ENCODE measurements at regions not wholly inside any gene's neighbourhood (a gene's known extent, or its start where the extent isn't known, plus 50 kb on each side); places are given as distances from the start of the nearest gene placed in this dataset.

DNA sequence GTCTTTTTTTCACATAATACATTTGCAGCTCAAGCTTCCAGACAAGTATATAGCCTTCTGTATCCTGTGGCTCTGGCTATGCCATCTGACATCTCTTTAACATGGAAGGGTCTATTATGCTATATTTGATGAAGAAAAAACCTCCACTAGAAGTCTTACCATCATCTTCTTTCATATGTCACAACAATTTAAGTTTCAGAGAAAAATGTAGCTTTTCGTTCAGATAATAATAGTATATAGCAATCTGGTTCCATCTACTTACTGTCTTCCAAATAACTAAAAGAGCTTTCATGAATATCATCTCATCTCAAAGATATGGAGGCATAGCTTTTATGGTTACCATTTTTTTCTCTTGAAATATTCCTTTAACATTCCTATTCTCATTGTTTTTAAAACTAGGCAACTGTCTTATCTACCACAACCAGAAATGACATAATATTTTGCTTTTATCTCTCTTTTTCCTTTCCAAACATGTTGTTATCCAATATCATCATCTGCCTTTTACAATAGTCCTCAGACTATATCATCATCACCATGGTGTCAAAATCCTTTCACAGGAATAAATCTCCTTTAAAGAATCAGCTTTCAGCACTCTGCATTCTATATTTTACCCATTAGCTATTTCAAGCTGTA is 1005.1 kb downstream of the PDHA2 start:
- POLR2A ChIA-PET (ENCODE audit: unreplicated experiment) = no interaction called here
- Histone ChIP-seq H3K9ac (ENCODE audit: low read depth, low read length) (no peak overlapping the region), H3K4me2 (ENCODE audit: low read depth, low read length) (no peak overlapping the region), H2AK5ac (ENCODE audit: low read depth, low read length) (no peak overlapping the region), H4K20me1 (ENCODE audit: insufficient read depth, low read length) (no peaks in the 10 kb centered on the region), H3K9me3 (ENCODE audit: control insufficient read depth, insufficient read depth, low read length) (0 out of 2 replicates have a peak, but pooled peaks cover 1% of the 10 kb centered on the region), H3K4me1 (ENCODE audit: control insufficient read depth, insufficient read depth, low read length) (no peaks in the 10 kb centered on the region), H3K27me3 (ENCODE audit: control insufficient read depth, insufficient read depth, low read length) (no peaks in the 10 kb centered on the region), H2BK120ac (ENCODE audit: low read depth, low read length) (no peak overlapping the region), H3K18ac (ENCODE audit: low read depth, low read length) (no peak overlapping the region), H2BK5ac (ENCODE audit: low read depth, low read length, poor library complexity, severe bottlenecking) (no peak overlapping the region), H3K9me1 (ENCODE audit: insufficient read depth, low read length) (no peaks in the 10 kb centered on the region), H3K79me1 (ENCODE audit: low read depth in 1 of 2, low read length in 2 of 2) (no peaks in the 10 kb centered on the region), H2AK9ac (replicated peaks; ENCODE audit: low read depth, low read length, poor library complexity) (no peak overlapping the region), H3K14ac (replicated peaks; ENCODE audit: low read depth, low read length) (no peak overlapping the region), H3K27ac (ENCODE audit: insufficient read depth, low read length) (no peak overlapping the region), H3K23ac (ENCODE audit: low read depth, low read length) (no peak overlapping the region), H4K5ac (ENCODE audit: low read depth, low read length) (no peak overlapping the region), H3K56ac (ENCODE audit: extremely low read depth, insufficient read depth, low read length) (no peak overlapping the region), H2BK20ac (ENCODE audit: low read depth, low read length) (no peak overlapping the region), H3K4me3 (ENCODE audit: insufficient read depth, low read depth, low read length) (no peak overlapping the region), H4K8ac (ENCODE audit: low read depth in 2 of 2, low read length in 2 of 2) (no peak overlapping the region), H3K36me3 (ENCODE audit: control insufficient read depth, insufficient read depth, low read length) (no peaks in the 10 kb centered on the region), H4K91ac (ENCODE audit: insufficient read depth, low read depth, low read length) (no peak overlapping the region), H2BK15ac (ENCODE audit: low read depth, low read length) (no peak overlapping the region), H3K4ac (ENCODE audit: low read depth, low read length) (no peak overlapping the region), H2AFZ (replicated peaks; ENCODE audit: low read length, poor library complexity) (no peak overlapping the region)
- dilution Hi-C loops (cut with HindIII; ENCODE audit: low sequenced_read_pairs, unreplicated experiment) (no loop called here), intact Hi-C loops (cut with micrococcal nuclease) (no loop called here), in situ Hi-C loops (cut with MboI; ENCODE audit: low sequenced_read_pairs) (no loop called here)
- no TSS peak for BruUV-seq (replicated peaks)
- DNase-seq (no peak), ATAC-seq (ENCODE audit: low read depth) (no peak)
- CTCF ChIA-PET = no interaction called here
- TF ChIP-seq, protein P1, sequence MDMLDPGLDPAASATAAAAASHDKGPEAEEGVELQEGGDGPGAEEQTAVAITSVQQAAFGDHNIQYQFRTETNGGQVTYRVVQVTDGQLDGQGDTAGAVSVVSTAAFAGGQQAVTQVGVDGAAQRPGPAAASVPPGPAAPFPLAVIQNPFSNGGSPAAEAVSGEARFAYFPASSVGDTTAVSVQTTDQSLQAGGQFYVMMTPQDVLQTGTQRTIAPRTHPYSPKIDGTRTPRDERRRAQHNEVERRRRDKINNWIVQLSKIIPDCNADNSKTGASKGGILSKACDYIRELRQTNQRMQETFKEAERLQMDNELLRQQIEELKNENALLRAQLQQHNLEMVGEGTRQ (IDR thresholded peaks at IDR 0.05; ENCODE audit: low read depth, low read length) = no peak
- TF ChIP-seq MXI1 (IDR thresholded peaks at IDR 0.05; ENCODE audit: borderline replicate concordance, low read depth, low read length) (no peak), CHD1 (IDR thresholded peaks at IDR 0.05; ENCODE audit: low read depth, low read length) (no peak), FOS (IDR thresholded peaks at IDR 0.05; ENCODE audit: low read depth, low read length) (no peak), NFE2L2 (IDR thresholded peaks at IDR 0.05; ENCODE audit: low read depth, low read length) (no peak), RCOR1 (IDR thresholded peaks at IDR 0.05; ENCODE audit: insufficient replicate concordance, low read length) (no peak), CEBPB (IDR thresholded peaks at IDR 0.05; ENCODE audit: low read depth, low read length) (no peak), RAD21 (IDR thresholded peaks at IDR 0.05; ENCODE audit: low read length) (no peak), POLR2A (IDR thresholded peaks at IDR 0.05; ENCODE audit: low read depth, low read length) (no peak), MAFK (IDR thresholded peaks at IDR 0.05; ENCODE audit: low read depth, low read length) (no peak)
- TF ChIP-seq, protein P2, sequence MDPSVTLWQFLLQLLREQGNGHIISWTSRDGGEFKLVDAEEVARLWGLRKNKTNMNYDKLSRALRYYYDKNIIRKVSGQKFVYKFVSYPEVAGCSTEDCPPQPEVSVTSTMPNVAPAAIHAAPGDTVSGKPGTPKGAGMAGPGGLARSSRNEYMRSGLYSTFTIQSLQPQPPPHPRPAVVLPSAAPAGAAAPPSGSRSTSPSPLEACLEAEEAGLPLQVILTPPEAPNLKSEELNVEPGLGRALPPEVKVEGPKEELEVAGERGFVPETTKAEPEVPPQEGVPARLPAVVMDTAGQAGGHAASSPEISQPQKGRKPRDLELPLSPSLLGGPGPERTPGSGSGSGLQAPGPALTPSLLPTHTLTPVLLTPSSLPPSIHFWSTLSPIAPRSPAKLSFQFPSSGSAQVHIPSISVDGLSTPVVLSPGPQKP (IDR thresholded peaks at IDR 0.05; ENCODE audit: borderline replicate concordance, low read depth, low read length) = no peak
- no CpG with 5 or more reads among the region's 1 CpG for WGBS, 2 experiments (ENCODE audit: extremely low coverage in 2 of 2, insufficient read length in 1 of 2)
